HL-60/S4 treated with retinoic acid at 250 ng/mL for 4 days and 3 days (cell line): ENCODE measurements at regions not wholly inside any gene's neighbourhood (a gene's known extent, or its start where the extent isn't known, plus 50 kb on each side); places are given as distances from the start of the nearest gene placed in this dataset.

Experiments
- in situ Hi-C: fragments of 300-500 bp; cut with MboI; formaldehyde crosslinking; loops from 2 replicates; pipeline ENCODE4 v1.7.0; 2022; ENCODE audit warnings: low sequenced_read_pairs

DNA sequence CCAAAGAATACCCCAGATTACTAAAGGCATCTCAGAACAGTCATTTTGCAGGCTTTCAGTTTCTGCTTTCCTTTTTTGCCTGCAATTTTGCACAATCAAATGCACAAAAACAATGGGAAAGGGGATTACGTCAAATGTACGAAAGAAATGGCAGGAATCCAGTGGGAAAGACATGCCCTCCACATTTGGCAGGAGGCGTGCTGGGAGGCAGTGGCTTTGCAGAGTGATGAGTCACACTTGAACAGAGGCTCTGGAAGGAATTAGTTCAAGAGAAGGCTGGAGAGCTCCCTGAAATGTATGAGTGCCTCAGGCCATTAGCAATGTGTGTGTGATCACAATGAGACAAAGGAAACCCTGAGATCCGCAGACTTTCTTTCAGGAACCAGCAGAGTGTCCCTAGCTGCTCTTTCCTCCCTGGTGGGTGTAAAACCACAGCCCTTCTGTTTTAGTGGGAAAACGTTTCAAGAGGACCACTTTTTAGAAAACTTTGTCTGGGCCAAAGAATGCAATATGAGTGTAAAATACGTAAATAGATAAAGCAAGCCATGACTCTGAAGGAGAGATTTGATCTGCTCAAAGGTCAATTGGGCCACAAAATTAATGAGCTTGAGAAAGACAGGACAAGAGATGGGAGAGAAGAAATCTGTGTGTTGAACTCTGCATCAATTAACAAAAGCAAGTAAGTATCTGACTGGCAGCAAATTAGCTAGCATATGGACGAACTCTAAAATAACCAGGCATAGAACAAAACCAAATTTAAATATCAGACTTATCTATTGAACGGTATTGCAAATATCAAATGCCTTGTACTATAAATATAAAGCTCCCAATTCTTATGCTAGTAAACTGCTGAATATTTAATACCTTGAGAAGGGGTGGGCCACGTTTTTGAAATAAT lies 155.4 kb upstream of the PDE3A start:
- in situ Hi-C loops, result no loop called here

- in situ Hi-C loops, result no loop called here
Observed at GRCh38 chr12:20213723-20214625, 154.4 kb upstream of the PDE3A start.

- in situ Hi-C loops, result no loop called here
Observed at GRCh38 chr12:20220339-20220738, 148.0 kb upstream of the PDE3A start.

GRCh38 chr12:20232931-20233675 lies 135.2 kb upstream of the PDE3A start:
- in situ Hi-C loops, result no loop called here

DNA sequence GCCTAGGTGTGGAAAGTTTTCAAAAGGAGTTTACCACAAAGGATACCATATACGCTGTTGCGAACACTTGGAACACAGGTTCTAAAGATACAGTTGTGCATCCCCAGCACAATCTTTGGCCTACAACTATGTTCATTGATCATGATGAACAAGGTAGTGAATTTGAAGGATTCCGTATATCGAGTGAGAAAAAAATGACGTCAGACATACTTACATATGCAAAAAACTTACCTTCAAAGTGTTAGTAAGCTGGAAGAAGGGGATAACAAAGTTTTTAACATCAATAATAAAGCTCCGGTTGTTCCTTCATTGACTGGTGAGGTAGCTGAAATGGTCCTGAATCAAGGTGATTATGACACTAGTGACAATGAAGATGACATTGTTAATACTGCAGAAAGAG lies 133.9 kb upstream of the PDE3A start:
- in situ Hi-C loops, result no loop called here

DNA sequence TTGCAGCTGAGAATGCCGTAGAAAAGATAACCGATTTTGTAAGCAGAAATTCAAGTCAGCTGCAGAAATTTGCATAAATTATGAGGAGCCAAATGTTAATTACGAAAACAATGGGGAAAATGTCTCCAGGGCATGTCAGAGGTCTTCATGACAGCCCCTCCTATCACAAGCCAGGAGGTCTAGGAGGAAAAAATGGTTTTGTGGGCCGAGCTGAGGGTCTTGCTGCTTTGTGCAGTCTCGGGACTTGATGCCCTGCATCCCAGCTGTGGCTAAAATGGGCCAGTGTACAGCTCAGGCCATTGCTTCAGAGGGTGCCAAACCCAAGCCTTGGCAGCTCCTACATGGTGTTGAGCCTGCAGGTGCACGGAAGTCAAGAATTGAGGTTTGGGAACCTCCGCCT lies 131.2 kb upstream of the PDE3A start:
- in situ Hi-C loops, result no loop called here

DNA sequence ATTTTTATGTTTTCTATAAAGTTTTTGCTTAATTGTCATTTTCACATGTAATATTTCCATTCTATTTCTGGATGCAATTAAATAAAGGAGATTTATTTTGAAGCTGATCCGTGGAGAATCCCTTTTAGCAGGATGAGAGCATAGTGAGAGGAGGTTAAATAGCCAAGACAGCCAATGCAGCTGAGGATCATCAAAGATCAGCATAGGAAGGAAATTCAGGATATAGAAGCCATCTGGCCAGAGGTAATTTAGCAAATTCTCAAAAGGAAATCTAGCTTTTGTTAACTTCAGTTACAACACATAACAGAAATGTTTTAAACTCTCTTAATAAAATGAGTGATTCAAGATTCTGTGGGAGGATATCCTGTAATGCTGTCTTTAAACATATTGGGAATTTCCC lies 122.8 kb upstream of the PDE3A start:
- in situ Hi-C loops, result no loop called here

DNA sequence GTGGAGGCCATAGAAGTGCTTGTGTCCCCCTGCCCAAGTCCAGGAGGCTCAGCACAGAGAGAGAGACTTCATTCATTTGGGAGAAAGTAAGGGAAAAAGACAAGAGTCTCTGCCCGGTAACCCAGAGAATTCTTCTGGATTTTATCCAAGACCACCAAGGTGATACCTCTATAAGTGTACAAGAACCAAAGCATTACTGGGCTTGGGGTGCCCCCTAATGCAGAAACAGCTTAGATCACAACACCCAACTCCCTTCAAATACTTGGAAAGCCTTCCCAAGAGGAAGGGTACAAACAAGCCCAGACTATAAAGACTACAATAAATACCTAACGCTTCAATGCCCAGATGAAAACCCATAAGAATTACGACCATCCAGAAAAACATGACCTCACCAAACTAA lies 119.7 kb upstream of the PDE3A start:
- in situ Hi-C loops, result no loop called here

GRCh38 chr12:20250761-20251160 lies 117.6 kb upstream of the PDE3A start:
- in situ Hi-C loops, result no loop called here

GRCh38 chr12:20257311-20257710 lies 111.0 kb upstream of the PDE3A start:
- in situ Hi-C loops, result no loop called here

DNA sequence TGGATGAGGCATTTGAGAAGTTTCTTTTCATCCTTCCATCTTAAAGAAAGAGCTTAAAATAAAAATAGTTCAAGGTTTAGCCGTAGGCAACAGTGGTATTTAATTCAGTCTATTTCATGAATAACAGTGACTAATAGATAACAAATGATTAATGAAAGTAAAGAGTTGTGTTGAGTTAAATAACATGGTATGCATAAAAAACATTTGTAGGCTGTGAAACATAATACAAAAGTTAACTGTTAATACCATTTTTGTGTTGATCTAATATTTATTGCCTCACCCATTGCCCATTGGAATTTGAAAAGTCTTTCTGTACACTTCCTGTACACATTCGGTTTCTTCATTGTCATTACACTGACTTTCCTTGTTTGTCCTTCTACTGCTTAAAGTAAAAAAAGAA lies 108.6 kb upstream of the PDE3A start:
- in situ Hi-C loops, result no loop called here

GRCh38 chr12:20260851-20261250 lies 107.5 kb upstream of the PDE3A start:
- in situ Hi-C loops, result no loop called here

- in situ Hi-C loops, result no loop called here
Observed at GRCh38 chr12:20262119-20262518, 106.2 kb upstream of the PDE3A start.

- in situ Hi-C loops, result no loop called here
Observed at GRCh38 chr12:20264026-20264425, 104.3 kb upstream of the PDE3A start.

DNA sequence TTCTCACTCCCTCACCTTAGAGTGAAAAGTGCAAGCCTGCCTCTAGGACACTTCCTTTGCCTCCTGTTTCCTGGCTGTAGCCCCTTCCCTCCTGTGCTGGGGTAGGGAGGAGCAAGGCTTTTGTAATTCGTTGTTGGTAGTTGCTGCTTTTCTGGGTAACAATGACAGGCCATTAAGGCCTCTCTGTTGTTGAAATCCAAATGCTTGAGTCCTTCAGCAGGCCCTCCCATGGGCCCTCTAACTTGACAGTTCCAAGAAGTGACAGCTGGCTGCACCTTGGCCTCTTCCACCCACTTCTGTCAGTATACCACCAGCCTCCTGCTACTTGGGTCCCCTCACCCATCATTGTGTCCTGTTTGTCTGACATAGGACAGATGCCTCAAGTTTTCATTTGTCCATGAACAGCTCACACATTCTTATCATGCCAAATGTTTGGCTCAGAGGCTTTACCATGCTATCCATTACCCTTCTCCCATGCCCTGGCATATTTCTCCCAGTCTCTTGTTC lies 103.7 kb upstream of the PDE3A start:
- in situ Hi-C loops, result no loop called here

DNA sequence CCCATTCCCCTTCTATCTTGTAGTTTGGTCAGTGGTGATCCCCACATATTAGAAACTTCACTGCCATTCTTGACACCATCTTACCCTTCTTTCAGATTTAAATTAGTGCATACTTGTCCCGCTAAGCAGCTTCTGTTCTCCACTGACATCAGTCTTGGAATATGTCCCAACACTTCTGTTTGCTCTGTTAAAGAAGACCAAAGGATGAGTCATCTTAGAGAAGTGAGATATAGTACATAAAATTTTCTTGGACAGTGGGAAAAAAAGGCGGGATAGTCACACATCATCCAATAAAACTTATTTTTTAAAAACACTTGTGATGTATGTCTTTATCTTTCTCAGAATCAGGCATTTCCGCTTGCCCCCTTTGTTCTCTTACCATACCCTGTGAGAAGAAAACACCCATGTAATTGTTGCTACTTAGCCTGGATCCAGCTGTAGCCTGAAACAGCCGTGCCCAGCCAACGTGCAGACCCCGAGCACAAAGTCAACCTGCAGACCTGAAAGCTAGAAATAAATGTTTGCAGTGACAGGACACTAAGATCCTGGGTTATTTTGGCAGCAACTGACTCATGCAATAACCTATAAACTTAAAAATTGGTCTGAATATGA lies 100.1 kb upstream of the PDE3A start:
- in situ Hi-C loops, result no loop called here

- in situ Hi-C loops, result no loop called here
Observed at GRCh38 chr12:20268771-20269170, 99.6 kb upstream of the PDE3A start.

DNA sequence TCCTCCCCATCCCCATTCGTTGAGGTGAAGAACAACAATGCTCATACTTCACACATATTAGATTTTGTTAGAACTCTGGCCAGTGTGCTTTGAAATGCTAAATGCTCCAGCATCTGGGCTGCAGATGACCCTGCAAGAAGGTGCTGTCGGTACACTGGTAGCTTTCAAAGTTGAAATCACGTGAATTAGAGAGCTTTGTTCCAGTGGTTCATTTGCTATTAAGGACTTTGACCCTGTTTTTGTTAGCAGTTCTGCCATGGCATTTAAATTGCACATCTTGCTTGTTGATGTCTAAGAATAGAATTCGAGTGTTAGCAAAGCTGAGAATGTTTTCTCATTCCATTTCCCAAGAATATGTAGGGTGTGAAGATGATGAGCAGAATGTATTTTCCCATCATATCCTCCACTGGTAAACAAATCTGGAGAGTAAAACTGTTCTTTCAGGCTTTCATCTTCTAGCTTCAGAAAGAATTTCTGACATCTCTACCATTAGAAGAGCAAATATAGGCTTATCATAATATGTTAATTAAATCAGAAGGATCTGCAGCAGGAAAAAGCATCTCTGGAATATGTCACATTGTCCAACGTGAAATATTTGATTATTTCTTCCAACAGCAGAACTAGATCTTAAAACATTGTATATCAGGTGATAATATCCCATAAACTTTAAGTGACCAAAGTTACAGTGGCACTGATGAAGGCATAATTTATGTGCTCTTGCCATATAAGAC lies 98.8 kb upstream of the PDE3A start:
- in situ Hi-C loops, result no loop called here

DNA sequence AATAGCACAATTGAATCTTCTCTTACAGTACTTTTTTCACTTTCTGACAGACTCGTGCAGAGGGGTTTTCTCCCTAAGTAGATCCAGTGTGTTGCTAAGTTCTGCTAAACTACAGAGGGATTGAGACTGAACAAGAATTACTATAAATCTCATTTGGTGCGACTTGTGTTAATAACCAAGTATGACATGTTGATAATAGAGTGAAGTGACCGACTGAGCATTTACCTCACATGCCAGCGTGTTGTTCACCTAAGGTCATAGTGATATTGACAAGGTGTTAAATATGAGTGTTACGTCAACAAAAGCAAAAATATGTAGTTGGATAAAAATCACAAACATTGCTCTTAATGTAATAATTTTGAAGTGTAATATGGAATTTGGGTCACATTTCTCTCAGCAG lies 97.8 kb upstream of the PDE3A start:
- in situ Hi-C loops, result no loop called here

DNA sequence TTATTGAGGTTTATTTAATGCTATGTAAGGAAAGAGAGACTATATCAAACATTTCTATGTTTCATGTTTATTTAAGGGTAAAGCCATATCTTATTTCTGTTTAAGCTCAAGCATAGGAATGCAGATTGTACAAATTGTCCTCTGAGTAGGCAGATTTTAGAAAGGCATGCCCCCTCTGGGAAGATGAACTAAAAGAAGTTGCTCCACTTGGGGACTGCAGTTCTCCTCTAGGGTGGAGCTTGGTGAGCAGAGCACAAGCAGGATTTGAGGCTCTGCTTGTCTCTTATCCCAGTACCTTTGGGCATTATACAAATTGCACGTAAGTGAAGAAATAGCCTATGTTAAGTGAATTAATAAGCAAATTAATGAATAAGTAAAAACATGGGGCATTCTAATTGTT lies 96.2 kb upstream of the PDE3A start:
- in situ Hi-C loops, result no loop called here
